Left lung (tissue), 4 donors: ENCODE measurements at regions not wholly inside any gene's neighbourhood (a gene's known extent, or its start where the extent isn't known, plus 50 kb on each side); places are given as distances from the start of the nearest gene placed in this dataset.
A peak's percentile ranks its signal among the peaks of the same experiment; 100 is the strongest.

Source experiments
- ATAC-seq: fragments of 200-7000 bp; cut with Tn5 transposase; one replicate; pipeline ENCODE4 v1.9.1; 2020; ENCODE audit warnings: moderate library complexity
- DNase-seq, 4 donors: peaks; one replicate each; pipeline ENCODE4 v3.0.0-alpha.2; 2013 to 2020
- H3K27ac ChIP-seq, 2 donors: fragments of 200-600 bp; sonication (generic) in 1 of 2; one replicate each; pipeline versions ENCODE4 v1.5.0 to v1.8.0; 2020 to 2021
- H3K27me3 ChIP-seq, 2 donors: fragments of 200-600 bp; sonication (generic) in 1 of 2; one replicate each; pipeline versions ENCODE4 v1.5.0 to v1.8.0; 2020 to 2021
- H3K36me3 ChIP-seq, 2 donors: fragments of 200-600 bp; sonication (generic) in 1 of 2; one replicate each; pipeline versions ENCODE4 v1.5.0 to v1.8.0; 2020 to 2021
- H3K4me1 ChIP-seq, 2 donors: fragments of 200-600 bp; one replicate each; pipeline ENCODE4 v1.8.0; 2021
- H3K4me3 ChIP-seq, 2 donors: fragments of 200-600 bp; sonication (generic) in 1 of 2; one replicate each; pipeline versions ENCODE4 v1.5.0 to v1.8.0; 2020 to 2021; ENCODE audit warnings: mild to moderate bottlenecking in 1 of 2
- H3K9me3 ChIP-seq, 2 donors: fragments of 200-600 bp; sonication (generic) in 1 of 2; one replicate each; pipeline versions ENCODE4 v1.5.0 to v1.8.0; 2020 to 2021
- intact Hi-C, 2 donors: fragments of 100-400 bp; cut with DNase I; formaldehyde crosslinking; loops; one replicate each; pipeline versions ENCODE4 v1.11.2 to v1.14.2; 2022
- TF ChIP-seq, protein P1 (sequence below), 2 donors: fragments of 200-600 bp; sonication (generic) in 1 of 2; IDR thresholded peaks; one replicate each; pipeline versions ENCODE4 v1.5.0 to v1.8.0; 2021; ENCODE audit warnings: antibody characterized with exemption in 2 of 2
- donor health status: DM: no; HTN: yes; CAD: no.
- donor health status: DM: no; HTN: no; CAD: no.

DNA sequence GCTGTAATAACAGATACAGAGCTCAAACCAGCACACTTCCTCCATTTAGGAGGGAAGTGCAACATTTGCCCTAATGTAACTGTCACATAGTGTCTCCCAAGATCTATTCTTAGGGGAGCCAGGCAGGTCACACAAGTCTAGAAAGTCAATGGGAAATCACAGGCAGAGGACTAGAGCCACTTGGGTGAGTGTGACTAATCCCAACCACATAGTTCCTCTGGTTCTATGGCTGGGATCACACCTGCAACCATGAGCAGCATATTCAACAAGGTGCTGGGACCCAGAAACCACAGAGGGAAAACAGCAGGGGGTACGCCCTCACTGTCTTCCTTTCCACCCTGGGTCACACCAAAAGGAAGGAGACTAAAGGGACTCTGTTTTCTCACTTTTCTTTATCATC, 66.8 kb upstream of the TACR3 start:
- intact Hi-C loops = no loop called here
- ATAC-seq = no peak

GRCh38 chr4:103786014-103786413, 66.2 kb upstream of the TACR3 start:
- TF ChIP-seq, protein P1, sequence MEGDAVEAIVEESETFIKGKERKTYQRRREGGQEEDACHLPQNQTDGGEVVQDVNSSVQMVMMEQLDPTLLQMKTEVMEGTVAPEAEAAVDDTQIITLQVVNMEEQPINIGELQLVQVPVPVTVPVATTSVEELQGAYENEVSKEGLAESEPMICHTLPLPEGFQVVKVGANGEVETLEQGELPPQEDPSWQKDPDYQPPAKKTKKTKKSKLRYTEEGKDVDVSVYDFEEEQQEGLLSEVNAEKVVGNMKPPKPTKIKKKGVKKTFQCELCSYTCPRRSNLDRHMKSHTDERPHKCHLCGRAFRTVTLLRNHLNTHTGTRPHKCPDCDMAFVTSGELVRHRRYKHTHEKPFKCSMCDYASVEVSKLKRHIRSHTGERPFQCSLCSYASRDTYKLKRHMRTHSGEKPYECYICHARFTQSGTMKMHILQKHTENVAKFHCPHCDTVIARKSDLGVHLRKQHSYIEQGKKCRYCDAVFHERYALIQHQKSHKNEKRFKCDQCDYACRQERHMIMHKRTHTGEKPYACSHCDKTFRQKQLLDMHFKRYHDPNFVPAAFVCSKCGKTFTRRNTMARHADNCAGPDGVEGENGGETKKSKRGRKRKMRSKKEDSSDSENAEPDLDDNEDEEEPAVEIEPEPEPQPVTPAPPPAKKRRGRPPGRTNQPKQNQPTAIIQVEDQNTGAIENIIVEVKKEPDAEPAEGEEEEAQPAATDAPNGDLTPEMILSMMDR (IDR thresholded peaks at IDR 0.05) = peak in 1 of 2 donors; percentile 19
- H3K4me1 ChIP-seq = no peaks in the 10 kb centered on the region
- ATAC-seq = peak; percentile 62
- H3K27me3 ChIP-seq = no peaks in the 10 kb centered on the region
- peaks cover 0 to 36% of the 10 kb centered on the region in 2 donors for H3K9me3 ChIP-seq
- peak in 1 of 4 donors; percentile 2 for DNase-seq
- H3K36me3 ChIP-seq = no peaks in the 10 kb centered on the region
- no peak overlapping the region for H3K4me3 ChIP-seq
- intact Hi-C loops = no loop called here
- no peak overlapping the region for H3K27ac ChIP-seq

More for the DNA sequence above, 66.8 kb upstream of the TACR3 start:
- TF ChIP-seq, protein P1 (IDR thresholded peaks at IDR 0.05) = no peak
- H3K27ac ChIP-seq = no peak overlapping the region
- DNase-seq = no peak
- H3K4me3 ChIP-seq = no peak overlapping the region
- no peaks in the 10 kb centered on the region for H3K36me3 ChIP-seq
- no peaks in the 10 kb centered on the region for H3K4me1 ChIP-seq
- peaks cover 0 to 41% of the 10 kb centered on the region in 2 donors for H3K9me3 ChIP-seq
- H3K27me3 ChIP-seq = no peaks in the 10 kb centered on the region

GRCh38 chr4:103778221-103778620, 58.4 kb upstream of the TACR3 start:
- no peak overlapping the region for H3K4me3 ChIP-seq
- ATAC-seq = no peak

DNA sequence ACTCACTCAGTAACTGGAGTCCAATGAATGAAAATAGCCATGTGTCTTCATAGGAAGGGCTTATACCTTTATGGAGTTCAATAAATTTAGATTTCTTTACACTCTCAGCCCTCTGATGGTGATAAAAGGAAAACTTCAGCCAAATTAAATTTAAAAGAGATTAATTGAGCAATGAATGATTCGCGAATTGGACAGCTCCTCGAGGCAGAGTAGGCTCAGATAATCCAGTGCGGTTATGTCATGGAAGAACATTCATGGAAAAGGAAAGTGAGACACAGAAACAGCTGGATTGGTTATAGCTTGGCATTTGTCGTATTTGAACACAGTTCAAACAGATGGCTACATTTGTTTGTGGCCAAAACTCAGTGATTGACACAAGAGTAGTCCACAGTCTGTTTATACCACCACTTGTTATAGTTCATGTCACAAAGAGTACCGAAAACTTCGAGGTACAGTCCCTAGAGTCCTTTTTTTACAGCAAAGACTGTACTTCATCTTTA, 54.6 kb upstream of the TACR3 start:
- intact Hi-C loops = no loop called here
- Histone ChIP-seq H3K4me1 (no peaks in the 10 kb centered on the region), H3K4me3 (no peak overlapping the region), H3K27me3 (no peaks in the 10 kb centered on the region), H3K9me3 (no peaks in the 10 kb centered on the region), H3K36me3 (no peaks in the 10 kb centered on the region), H3K27ac (no peak overlapping the region)
- no peak for DNase-seq
- TF ChIP-seq, protein P1 (IDR thresholded peaks at IDR 0.05) = no peak
- no peak for ATAC-seq

More at GRCh38 chr4:103778221-103778620, 58.4 kb upstream of the TACR3 start:
- Histone ChIP-seq H3K9me3 (no peaks in the 10 kb centered on the region), H3K36me3 (no peaks in the 10 kb centered on the region), H3K27me3 (no peaks in the 10 kb centered on the region), H3K27ac (no peak overlapping the region), H3K4me1 (no peaks in the 10 kb centered on the region)
- TF ChIP-seq, protein P1 (IDR thresholded peaks at IDR 0.05) = no peak
- intact Hi-C loops = no loop called here
- no peak for DNase-seq

- no peak overlapping the region for H3K27ac ChIP-seq
- intact Hi-C loops = no loop called here
- H3K9me3 ChIP-seq = no peaks in the 10 kb centered on the region
- no peak overlapping the region for H3K4me3 ChIP-seq
- no peaks in the 10 kb centered on the region for H3K36me3 ChIP-seq
- TF ChIP-seq, protein P1 (IDR thresholded peaks at IDR 0.05) = no peak
- DNase-seq (no peak), ATAC-seq (no peak)
- no peaks in the 10 kb centered on the region for H3K27me3 ChIP-seq
- H3K4me1 ChIP-seq = no peaks in the 10 kb centered on the region
Observed at GRCh38 chr4:103773691-103774231, 54.0 kb upstream of the TACR3 start.
